NCI-H2029 treated with DMSO at 0.1 percent for 48 hours (cell line): ENCODE measurements at regions not wholly inside any gene's neighbourhood (a gene's known extent, or its start where the extent isn't known, plus 50 kb on each side); places are given as distances from the start of the nearest gene placed in this dataset.
"Not testable (repeated sequence)": the region's sequence is repeated elsewhere in the genome, so short reads cannot be mapped to it uniquely, and the experiment has no call there.

Source experiments
- DNase-seq: peaks from one replicate; lab custom pipeline; 2025; lab: John Stamatoyannopoulos, UW

DNA sequence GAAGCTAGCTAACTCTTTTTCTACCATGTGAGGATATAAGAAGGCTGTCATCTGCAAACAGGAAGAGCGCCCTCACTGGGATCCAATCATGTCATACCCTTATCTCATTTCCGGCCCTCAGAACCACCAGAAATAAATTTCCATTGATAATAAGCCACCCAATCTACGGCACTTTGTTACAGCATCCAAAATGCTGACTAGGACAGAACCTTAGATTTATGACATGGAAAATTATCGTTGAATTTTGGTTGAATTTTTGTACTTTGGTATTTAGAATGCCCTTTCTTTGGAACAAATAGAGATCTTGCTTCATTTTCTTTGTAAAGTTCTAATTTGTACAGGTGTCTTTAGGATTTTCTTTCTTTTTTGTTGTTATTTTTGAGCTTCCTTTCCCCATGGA lies 53.3 kb upstream of the CYLC2 start:
- DNase-seq: no peak

DNA sequence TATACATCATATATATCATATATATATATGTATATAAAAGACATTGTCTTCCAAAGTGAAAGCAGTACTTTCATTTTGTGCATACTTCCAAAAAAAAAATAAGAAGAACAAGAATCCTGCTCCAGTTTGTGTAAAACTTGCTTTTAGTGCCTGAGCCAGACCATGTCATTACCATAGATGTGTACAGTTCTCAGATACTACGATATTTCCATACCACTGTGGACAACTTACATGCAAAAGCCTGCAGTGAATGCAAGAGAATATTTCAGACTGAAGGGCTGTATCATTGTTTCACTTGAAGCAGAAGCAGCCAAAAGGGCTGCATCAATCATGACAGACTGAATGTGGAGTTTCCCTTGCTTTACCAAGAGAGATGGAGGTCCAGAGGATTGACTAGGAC lies 72.6 kb upstream of the CYLC2 start:
- DNase-seq: no peak

DNA sequence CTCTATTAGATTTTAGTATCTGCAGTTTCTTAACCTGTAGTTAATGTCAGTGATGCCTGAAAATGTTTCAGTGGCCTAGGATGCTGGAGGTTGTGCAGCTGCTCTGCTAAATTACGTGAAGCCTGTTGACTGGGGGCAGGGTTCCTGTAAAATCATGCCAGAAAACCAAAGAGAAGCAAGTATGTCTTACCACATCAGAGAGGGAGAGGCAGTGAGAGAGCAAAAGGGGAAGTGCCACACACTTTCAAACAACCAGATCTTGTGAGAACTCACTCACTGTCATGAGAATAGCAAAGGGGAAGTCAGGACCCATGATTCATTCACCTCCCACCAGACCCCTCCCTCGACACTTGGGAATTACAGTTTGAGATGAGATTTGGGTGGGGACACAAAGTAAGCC lies 83.9 kb upstream of the CYLC2 start:
- DNase-seq: no peak

DNA sequence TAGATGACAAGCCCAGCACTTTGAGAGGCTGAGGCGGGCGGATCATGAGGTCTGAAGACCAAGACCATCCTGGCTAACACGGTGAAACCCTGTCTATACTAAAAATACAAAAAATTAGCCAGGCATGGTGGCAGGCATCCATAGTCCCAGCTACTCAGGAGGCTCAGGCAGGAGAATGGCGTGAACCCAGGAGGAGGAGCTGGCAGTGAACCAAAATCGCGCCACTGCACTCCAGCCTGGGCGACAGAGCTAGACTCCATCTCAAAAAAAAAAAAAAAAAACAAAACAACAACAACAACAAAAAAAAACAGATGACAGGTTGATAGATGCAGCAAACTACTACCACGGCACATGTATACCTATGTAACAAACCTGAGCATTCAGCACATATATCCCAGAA lies 89.3 kb upstream of the CYLC2 start:
- DNase-seq: not testable (repeated sequence)

DNA sequence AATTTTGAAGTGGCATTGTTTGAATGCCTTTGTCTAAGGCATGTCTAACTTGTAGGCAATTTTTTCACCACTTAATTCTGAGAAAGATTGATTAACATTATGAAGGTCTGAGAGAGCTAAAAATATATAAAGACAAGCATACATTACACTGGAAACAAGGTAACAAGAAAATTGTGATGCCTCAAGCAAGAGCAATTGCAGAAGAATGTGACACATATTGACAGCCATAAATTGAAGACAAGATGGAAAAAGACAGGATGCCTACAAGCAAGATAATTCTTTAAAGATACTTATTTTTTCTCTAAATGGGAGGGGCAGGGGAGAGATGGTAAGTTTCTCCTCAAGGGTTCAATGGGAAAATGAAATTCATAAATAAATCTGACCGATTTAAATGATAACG lies 103.1 kb upstream of the CYLC2 start:
- DNase-seq: no peak

DNA sequence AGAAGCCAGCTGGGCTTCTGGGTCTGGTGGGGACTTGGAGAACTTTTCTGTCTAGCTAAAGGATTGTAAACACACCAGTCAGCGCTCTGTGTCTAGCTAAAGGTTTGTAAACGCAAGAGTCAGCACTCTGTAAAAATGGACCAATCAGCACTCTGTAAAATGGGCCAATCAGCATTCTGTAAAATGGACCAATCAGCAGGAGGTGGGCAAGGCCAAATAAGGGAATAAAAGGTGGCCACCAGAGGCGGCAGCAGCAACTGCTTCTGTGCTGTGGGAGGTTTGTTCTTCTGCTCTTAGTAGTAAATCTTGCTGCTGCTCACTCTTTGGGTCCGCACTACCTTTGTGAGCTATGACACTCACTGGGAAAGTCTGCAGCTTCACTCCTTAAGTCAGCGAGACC lies 106.4 kb upstream of the CYLC2 start:
- DNase-seq: not testable (repeated sequence)

DNA sequence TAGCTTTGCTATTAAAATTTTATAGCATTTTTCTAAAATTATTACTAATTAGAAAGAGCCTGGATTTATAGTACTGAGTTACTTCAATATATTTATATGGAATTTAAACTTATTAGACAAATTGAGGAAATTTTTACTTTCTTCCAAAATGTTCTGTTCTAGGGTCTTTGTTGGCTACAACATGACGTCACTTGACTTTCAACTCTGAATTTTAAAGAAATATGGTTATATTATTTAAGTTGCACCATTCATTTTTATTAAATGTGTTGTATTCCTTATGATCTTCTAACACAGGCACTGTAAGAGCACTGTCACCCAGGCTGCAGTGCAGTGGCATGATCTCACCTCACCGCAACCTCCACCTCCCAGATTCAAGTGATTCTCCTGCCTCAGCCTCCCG lies 119.4 kb upstream of the CYLC2 start:
- DNase-seq: no peak

DNA sequence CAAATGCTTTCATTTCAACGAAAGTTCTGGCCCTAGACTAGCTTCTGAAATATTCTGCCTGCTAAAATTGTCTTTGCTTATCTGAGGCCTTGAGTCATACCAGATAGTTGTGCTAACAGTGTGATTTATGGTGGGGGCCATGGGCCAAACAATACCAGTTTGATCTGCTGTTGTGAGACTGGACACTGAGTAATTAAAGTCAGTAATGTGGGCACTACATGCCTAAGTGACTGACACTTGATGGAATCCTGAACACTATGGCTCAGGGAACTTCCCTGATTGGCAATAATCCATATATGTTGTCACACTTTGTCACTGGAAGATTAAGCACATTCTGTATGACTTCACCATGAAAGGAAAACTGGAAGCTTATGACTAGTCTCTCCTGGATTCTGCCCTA lies 127.6 kb upstream of the CYLC2 start:
- DNase-seq: no peak

DNA sequence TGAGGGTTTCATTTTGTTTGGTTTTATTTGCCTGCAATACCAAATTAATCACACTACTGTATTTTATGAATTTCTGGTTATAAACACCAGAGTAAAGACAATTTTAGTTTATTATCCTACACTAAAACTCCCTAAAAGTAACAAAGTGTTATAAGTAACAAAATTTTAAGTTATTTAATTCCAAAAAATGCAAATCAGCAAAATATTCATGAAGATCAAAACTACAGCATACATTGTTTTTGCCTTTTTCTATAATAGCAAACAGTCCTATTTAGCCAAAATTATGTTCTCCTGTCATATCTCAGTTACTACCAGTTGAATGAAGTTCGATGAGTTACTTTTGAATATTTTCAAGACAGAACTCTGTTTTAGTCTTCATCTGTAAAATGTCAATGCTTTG lies 132.7 kb upstream of the CYLC2 start:
- no peak for DNase-seq

DNA sequence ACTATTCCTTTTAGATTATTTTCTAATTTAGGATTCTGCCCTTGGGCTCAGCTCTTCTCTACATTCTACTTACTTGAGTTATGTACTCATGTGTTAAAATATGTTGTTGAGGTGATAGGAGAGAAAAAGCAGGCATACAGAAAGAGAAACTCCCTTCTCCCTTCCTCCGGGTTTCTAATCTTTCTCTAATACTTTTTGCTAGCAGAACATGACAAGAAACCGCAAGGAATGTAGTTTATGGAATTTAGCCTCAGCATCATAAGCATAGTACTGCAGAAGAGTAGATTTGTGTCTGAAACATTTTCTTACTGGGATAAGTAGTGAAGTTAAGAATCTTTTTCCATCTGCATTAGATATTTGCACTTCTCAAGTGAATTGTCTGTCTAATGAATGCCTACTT lies 139.5 kb upstream of the CYLC2 start:
- DNase-seq: no peak

DNA sequence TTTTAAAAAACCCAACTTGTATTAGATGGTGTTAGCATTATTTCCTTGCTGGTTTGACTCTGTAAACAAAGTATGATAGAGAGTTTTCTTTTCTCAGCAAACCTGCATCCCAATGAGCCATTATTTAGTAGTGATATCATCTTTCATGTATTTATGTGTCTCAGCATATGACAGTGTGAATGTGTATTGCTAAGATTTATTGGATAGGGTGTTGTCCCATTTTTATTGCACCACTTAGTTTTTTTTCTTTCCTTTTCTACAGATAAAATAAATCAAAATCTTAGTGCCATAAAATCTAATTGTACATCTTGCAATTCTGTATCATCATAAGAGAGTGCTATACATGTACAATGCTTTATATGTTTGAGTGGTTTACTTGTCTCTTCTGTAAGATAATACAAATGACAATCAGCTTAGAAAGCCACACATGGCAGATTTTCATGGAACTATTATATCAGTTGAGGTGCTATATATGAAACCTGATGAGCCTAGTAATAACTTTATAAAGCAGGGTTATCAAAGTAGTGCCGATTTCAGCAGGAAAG lies 149.2 kb upstream of the CYLC2 start:
- DNase-seq: no peak

DNA sequence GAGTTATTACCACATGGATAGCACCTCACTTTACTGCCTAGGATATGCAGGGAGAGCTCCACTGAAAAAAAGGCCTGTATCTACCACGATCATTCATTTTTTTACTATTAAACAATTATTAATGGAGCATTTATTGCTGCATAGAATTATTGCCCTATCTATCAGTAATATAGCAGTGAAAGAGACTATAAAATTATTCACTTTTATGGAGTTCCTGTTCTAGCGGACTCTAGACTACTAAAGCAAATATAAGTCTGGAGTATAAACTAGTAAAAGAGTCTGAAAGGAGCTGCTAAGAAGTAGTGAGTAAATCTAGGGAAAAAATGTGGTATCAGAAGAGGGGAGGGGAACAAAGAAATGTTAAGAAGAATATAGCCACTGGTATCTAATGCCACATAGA lies 150.4 kb upstream of the CYLC2 start:
- no peak for DNase-seq

DNA sequence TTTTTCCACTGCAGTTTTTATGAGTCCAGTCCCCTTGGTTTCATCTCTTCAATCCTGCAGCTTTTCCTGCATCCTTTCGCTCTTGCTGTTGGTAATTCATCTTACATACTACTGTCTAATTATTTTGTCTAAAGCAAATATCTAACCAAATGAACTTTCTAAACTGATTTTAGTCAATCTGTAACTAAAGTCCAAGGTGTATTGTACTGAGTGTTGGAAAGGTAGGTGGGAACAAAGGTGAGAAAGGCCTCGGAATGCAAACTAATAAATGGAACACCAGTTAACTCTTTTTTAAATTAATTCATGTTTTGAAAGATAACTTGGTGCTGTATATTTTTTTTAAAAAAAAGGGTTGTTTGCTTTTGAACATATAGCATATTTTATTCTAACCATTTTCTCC lies 152.7 kb upstream of the CYLC2 start:
- DNase-seq: no peak

DNA sequence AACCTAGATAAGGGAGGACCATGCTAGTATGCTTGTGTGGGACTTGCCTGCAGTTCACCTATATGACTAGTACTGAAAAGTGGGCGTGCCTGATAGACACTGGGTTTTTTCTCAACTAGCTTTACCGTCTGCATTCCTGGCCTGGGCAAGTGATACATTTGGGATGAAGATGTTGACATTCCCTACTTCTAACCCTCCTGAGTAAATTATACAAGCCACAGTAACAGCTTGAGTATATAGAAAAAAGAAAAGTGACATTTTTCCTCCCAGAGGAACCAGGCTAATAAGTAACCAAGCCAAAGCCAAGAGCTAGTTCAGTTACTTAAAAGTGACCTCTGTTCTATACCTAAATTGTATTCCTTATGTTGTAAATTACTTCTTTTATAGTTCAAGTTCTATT lies 153.8 kb upstream of the CYLC2 start:
- DNase-seq: no peak

DNA sequence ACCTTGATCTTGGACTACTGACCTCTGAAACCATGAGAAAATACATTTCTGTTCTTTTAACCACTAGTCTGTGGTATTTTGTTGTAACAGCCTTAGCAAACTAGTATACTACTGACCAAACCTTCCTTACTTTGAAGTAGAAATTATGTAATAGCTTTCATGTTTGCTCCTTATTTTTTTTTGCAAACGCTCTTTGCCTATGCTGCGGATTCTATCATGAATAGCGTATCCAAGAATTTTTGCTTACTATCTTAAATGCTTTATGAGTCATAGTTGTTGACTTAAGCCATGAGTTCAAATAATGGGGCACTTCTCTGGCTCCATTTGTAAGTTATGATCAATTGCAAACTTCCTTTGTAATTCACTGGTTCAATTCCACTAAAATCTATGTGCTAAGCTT lies 154.8 kb upstream of the CYLC2 start:
- no peak for DNase-seq

DNA sequence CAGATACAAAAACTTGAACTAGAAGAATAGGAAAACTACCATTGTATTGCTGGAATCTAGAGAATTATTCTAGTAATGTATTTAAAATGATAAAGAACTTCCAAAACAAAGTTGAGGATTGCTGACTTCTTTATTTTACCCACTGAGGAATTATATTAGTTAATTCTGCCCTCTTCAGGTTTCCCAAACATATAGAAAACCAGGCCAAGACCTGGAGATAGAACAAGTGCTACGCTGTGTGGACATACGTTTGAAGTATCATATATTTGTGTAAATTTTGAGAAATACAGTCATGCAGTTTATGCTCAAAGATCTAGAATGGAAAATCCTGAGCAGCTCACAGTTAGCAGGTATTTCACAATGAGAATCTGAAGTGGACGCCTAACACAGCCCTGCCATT lies 162.3 kb upstream of the CYLC2 start:
- no peak for DNase-seq

DNA sequence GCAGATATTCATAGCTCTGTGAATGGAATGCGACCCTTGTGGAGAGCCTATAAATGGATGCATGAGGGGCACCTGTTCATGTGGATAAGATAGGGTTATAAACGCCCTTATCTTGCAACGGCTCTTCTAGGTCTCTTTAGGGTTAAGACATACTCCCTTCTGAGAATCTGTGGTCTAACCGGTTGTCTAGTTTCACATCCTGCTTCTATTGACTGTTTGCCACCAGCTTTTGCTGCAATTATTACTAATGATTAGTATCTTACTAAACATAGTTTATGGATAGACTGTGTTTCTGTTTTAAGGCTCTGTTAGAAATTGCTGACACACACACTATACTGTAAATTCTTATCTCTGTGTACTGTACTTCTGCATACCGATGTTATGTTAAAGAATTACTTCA lies 198.9 kb upstream of the CYLC2 start:
- DNase-seq: no peak

DNA sequence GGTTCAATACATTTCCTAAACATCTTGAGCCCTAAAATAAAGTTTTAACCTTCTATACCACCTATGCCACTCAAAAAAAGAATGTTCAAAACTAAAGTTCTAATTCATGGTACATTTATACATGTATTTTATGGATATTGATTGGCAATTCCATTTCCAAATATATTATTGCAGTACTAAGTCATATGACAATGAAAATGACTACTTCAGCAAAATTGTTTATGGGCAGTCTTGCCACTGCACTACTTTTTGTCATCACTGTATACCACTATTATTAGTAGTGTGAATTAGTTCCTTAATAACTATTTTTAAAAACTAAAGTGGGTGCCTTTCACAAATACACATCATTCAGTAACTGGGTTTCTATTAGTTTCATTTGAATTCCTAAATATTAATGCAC lies 199.6 kb upstream of the CYLC2 start:
- DNase-seq: no peak

DNA sequence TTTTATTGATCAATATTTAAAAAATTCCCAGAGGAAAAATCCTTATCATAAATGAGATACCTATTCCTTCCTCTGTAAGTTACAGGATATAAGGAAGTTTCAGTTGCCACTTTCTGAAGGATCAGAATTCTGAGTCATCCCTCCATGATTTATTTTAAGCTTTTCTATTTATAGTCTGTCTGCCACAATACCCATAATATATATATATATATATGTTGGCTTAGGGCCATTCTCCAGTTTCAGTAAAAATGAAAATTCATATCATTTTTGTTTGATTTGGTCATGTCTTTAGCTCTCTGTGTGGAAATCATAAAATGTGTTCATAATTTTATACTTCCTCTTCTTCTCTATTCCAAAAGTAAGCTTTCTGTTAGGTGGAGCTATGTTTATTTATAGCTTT lies 215.8 kb upstream of the CYLC2 start:
- DNase-seq: no peak

DNA sequence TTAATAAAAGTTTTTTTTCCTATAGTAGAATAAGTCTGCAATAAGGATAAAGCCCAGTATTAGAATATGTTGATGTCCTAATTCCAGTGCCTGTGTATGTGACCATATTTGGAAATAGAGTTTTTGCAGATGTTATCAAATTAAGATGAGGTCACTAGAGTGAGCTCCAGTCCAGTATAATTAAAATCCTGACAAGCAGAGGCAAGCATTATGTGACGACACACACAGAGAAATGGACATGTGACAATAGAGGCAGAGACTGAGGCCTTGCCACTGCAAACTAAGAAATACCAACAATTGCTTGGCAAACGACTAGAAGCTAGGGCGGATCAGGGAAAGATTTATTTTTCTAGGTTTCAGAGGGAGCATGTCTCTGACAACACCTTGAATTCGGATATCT lies 216.4 kb upstream of the CYLC2 start:
- no peak for DNase-seq

DNA sequence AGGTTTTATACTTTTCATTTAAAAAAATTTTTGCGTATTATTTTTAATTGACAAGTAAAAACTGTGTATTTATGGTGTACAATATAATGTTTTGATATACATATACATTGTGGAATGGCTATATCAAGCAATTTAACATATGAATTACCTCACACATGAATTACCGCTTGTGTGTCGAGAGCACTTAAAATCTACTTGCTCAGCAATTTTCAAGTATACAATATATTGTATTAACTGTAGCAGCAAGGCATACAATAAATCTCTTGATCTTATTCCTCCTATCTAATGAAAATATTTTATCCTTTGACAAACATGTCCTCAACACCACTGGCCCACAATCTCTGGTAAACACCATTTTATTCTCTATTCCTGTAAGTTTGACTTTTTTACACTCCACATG lies 224.4 kb upstream of the CYLC2 start:
- no peak for DNase-seq

DNA sequence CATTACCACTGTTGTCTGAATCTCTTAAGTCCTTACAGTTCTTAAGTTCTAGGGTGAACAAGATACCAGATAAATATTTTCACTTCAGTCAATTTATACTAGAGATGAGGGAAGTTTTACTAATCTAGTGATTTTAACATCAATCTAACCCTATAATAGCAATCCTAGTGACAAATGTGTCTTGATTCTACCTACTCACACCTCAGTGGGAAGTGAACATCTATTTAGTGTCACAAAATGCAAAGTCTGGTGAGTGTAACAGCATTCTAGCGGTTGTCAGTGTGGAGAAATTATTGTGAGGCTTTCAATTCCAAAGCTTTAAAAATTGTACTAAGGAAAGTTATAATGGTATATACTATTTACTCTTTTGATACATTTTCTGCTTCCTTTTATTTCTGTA lies 225.8 kb upstream of the CYLC2 start:
- DNase-seq: no peak

DNA sequence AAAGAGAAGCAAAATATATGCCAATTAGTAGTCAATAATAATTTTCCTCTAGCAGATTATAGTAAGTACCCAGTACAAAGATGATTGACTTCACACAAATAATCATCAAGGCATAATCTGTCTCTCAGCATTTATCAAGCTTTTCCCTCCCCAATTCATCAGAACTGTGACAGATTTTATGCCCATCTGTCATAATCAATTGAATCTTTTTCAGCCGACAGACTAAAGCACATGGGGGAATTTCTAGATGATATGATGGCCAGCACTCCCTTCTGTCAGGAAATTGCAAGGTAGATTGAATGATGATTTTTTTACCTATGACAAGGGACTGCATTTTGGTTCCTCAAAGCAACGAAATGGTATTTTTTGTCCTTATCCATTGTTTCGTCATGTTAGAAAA lies 227.1 kb upstream of the CYLC2 start:
- no peak for DNase-seq

DNA sequence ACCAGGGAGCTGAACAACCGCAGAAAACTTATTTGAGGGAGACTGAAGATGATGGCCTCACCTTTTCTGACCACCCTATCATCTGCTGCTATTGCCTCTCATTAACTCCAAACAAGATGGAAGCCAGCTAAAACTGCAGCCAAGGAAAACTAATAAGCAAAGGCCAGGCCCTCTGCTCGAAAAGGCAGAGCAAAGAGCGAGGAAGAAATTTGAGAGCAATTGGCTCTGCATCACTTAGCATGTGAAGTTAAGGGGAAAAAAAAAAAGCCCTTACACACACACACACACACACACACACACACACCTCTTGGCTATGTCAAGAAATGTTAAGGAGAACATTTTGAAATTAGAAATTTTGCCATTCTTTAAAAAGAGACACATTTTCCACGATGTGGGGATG lies 228.1 kb upstream of the CYLC2 start:
- no peak for DNase-seq

DNA sequence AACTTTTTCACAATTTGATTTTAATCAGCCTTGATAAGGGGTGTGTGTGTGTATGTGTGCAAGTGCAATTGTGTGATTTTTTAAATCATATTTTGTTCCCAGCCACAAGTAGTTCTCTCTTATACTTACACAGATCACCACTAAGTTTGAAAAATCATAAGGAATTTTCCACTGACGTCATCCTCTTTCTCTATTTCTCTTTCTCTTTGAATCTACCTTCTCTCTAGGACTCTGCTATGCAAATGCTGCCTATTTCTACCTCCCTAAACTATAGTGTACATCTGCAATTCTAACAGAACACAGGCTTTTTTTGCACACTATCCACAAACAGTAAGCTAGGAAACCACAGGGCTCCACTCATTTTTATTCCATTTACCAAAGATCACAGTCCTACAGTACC lies 254.6 kb upstream of the CYLC2 start:
- no peak for DNase-seq
